ENCODE measurements at regions not wholly inside any gene's neighbourhood (a gene's known extent, or its start where the extent isn't known, plus 50 kb on each side); places are given as distances from the start of the nearest gene placed in this dataset.
"Not testable (repeated sequence)": the region's sequence is repeated elsewhere in the genome, so short reads cannot be mapped to it uniquely, and the experiment has no call there.

DNA sequence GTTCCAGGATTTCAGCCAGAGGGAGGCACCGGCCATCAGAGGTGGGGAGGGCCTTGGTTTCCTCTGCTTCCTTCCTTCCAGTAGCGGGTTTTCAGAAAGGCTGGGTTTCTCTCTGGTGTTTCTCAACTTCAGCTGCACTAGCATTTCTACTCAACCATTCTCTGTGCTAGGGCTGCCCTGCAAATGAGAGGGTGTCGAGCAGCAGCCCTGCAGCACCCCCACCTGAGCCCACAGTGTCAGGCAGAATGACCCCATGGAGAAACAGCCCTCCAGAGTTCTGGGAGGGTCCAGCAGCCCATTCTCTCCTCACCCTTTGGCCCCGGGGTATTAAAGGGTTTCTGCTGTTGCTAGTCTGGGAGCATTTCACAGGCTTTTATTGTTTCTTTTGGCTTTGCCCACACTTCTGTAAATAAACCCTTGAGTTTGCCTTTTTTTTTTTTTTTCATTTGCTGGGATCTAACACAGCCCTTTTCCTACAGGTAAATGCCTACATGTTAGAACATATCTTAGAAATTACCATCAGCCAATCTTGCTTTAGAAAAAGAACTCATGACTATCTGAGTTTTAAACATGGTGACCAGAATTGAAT is 151.5 kb upstream of the VIPR2 start:
- CTCF ChIA-PET = no interaction called here
- H3K27ac Mint-ChIP-seq (ENCODE audit: unreplicated experiment) = no peak overlapping the region
- Histone ChIP-seq H3K4me3 (ENCODE audit: low read depth, low read length) (no peak overlapping the region), H3K9me3 (peaks cover 3% of the 10 kb centered on the region; the same call in 1 of the 2 replicates), H3K4me1 (no peaks in the 10 kb centered on the region), H3K36me3 (ENCODE audit: control insufficient read depth, insufficient read depth, low read length) (no peaks in the 10 kb centered on the region), H3K27me3 (replicated peaks; ENCODE audit: control insufficient read depth, insufficient read depth, low read length) (no peaks in the 10 kb centered on the region)
- no peak for DNase-seq
- no peak overlapping the region for H3K4me3 Mint-ChIP-seq (ENCODE audit: unreplicated experiment)
- no TSS peak for BruUV-seq (replicated peaks)
- H3K27me3 Mint-ChIP-seq (ENCODE audit: insufficient read depth, unreplicated experiment) = peaks cover 2% of the 10 kb centered on the region
- no peaks in the 10 kb centered on the region for H3K4me1 Mint-ChIP-seq (ENCODE audit: low read depth, unreplicated experiment)
- H3K36me3 Mint-ChIP-seq (ENCODE audit: insufficient read depth, unreplicated experiment) = peaks cover 2% of the 10 kb centered on the region
- POLR2A ChIA-PET = no interaction called here
- peaks cover 4% of the 10 kb centered on the region for H3K9me3 Mint-ChIP-seq (ENCODE audit: unreplicated experiment)
- TF ChIP-seq CTCF (IDR thresholded peaks at IDR 0.05; ENCODE audit: insufficient read depth in 1 of 2, low read depth in 1 of 2, low read length in 1 of 2, severe bottlenecking in 1 of 2, unreplicated experiment in 1 of 2) = no peak
- intact Hi-C loops (cut with micrococcal nuclease; ENCODE audit: unreplicated experiment) = no loop called here

- CTCF ChIA-PET; H3K36me3 Mint-ChIP-seq (ENCODE audit: insufficient read depth, unreplicated experiment); H3K27me3 Mint-ChIP-seq (ENCODE audit: insufficient read depth, unreplicated experiment); H3K9me3 ChIP-seq; H3K4me1 Mint-ChIP-seq (ENCODE audit: low read depth, unreplicated experiment); BruUV-seq (replicated peaks); H3K4me3 ChIP-seq (ENCODE audit: low read depth, low read length); DNase-seq; H3K36me3 ChIP-seq (ENCODE audit: control insufficient read depth, insufficient read depth, low read length); H3K27me3 ChIP-seq (replicated peaks; ENCODE audit: control insufficient read depth, insufficient read depth, low read length); H3K4me3 Mint-ChIP-seq (ENCODE audit: unreplicated experiment); H3K4me1 ChIP-seq; POLR2A ChIA-PET; H3K27ac Mint-ChIP-seq (ENCODE audit: unreplicated experiment); intact Hi-C loops (cut with micrococcal nuclease; ENCODE audit: unreplicated experiment): not testable (repeated sequence)
- H3K9me3 Mint-ChIP-seq (ENCODE audit: unreplicated experiment) = peaks cover 29% of the 10 kb centered on the region
These were observed 141.8 kb upstream of the VIPR2 start for GRCh38 chr7:159286487-159286886.

- no TSS peak for BruUV-seq (replicated peaks)
- CTCF ChIA-PET = no interaction called here
- no peaks in the 10 kb centered on the region for H3K27me3 ChIP-seq (replicated peaks; ENCODE audit: control insufficient read depth, insufficient read depth, low read length)
- no peak for DNase-seq
- H3K9me3 ChIP-seq = no peaks in the 10 kb centered on the region
- Mint-ChIP-seq H3K27ac (ENCODE audit: unreplicated experiment) (no peak overlapping the region), H3K27me3 (ENCODE audit: insufficient read depth, unreplicated experiment) (no peaks in the 10 kb centered on the region), H3K4me1 (ENCODE audit: low read depth, unreplicated experiment) (no peaks in the 10 kb centered on the region), H3K4me3 (ENCODE audit: unreplicated experiment) (no peak overlapping the region), H3K9me3 (ENCODE audit: unreplicated experiment) (peaks cover 30% of the 10 kb centered on the region), H3K36me3 (ENCODE audit: insufficient read depth, unreplicated experiment) (no peaks in the 10 kb centered on the region)
- H3K4me3 ChIP-seq (ENCODE audit: low read depth, low read length) = no peak overlapping the region
- intact Hi-C loops (cut with micrococcal nuclease; ENCODE audit: unreplicated experiment) = no loop called here
- TF ChIP-seq CTCF (IDR thresholded peaks at IDR 0.05; ENCODE audit: insufficient read depth in 1 of 2, low read depth in 1 of 2, low read length in 1 of 2, severe bottlenecking in 1 of 2, unreplicated experiment in 1 of 2) = no peak
- POLR2A ChIA-PET = no interaction called here
- H3K4me1 ChIP-seq = no peaks in the 10 kb centered on the region
- no peaks in the 10 kb centered on the region for H3K36me3 ChIP-seq (ENCODE audit: control insufficient read depth, insufficient read depth, low read length)
These were observed 136.9 kb upstream of the VIPR2 start for GRCh38 chr7:159281573-159281972.

- H3K4me3 Mint-ChIP-seq (ENCODE audit: unreplicated experiment) = no peak overlapping the region
- no peaks in the 10 kb centered on the region for H3K27me3 Mint-ChIP-seq (ENCODE audit: insufficient read depth, unreplicated experiment)
- DNase-seq = no peak
- H3K27me3 ChIP-seq (replicated peaks; ENCODE audit: control insufficient read depth, insufficient read depth, low read length) = no peaks in the 10 kb centered on the region
- no peaks in the 10 kb centered on the region for H3K36me3 Mint-ChIP-seq (ENCODE audit: insufficient read depth, unreplicated experiment)
- H3K4me1 Mint-ChIP-seq (ENCODE audit: low read depth, unreplicated experiment) = no peaks in the 10 kb centered on the region
- no peak for TF ChIP-seq CTCF (IDR thresholded peaks at IDR 0.05; ENCODE audit: insufficient read depth in 1 of 2, low read depth in 1 of 2, low read length in 1 of 2, severe bottlenecking in 1 of 2, unreplicated experiment in 1 of 2)
- ChIA-PET CTCF (no interaction called here), POLR2A (no interaction called here)
- H3K27ac Mint-ChIP-seq (ENCODE audit: unreplicated experiment) = no peak overlapping the region
- no TSS peak for BruUV-seq (replicated peaks)
- no peaks in the 10 kb centered on the region for H3K4me1 ChIP-seq
- peaks cover 6% of the 10 kb centered on the region; the same call in 1 of the 2 replicates for H3K9me3 ChIP-seq
- intact Hi-C loops (cut with micrococcal nuclease; ENCODE audit: unreplicated experiment) = no loop called here
- peaks cover 27% of the 10 kb centered on the region for H3K9me3 Mint-ChIP-seq (ENCODE audit: unreplicated experiment)
- no peak overlapping the region for H3K4me3 ChIP-seq (ENCODE audit: low read depth, low read length)
- no peaks in the 10 kb centered on the region for H3K36me3 ChIP-seq (ENCODE audit: control insufficient read depth, insufficient read depth, low read length)
These were observed 135.3 kb upstream of the VIPR2 start for GRCh38 chr7:159280008-159280407.
